MCF 10A (cell line): ENCODE measurements at regions not wholly inside any gene's neighbourhood (a gene's known extent, or its start where the extent isn't known, plus 50 kb on each side); places are given as distances from the start of the nearest gene placed in this dataset.

Experiments
- BruUV-seq: library from RNA; stranded (reverse); fragments of 400-500 nt; replicated peaks from 2 replicates; lab custom pipeline; 2021; lab: Mats Ljungman, UMichigan
- CTCF ChIA-PET: fragments of 300-600 bp; sonication (Branson Sonifier 250); formaldehyde crosslinking; extraction: SDS; loops from one replicate; lab custom pipeline; 2021; ENCODE audit warnings: antibody characterized with exemption, inconsistent platforms; lab: Yijun Ruan, JAX
- POLR2A ChIA-PET: fragments of 300-600, 350-650 bp; sonication (Branson Sonifier 250); formaldehyde crosslinking; extraction: SDS; loops from one replicate; lab custom pipeline; 2020; ENCODE audit warnings: antibody characterized with exemption, inconsistent platforms; lab: Yijun Ruan, JAX
- DNase-seq: peaks from one replicate; pipeline ENCODE4 v3.0.0-alpha.2; 2018; ENCODE audit not compliant: unreplicated experiment
- H3K27ac Mint-ChIP-seq: one replicate; pipeline ENCODE4 v1.8.0; 2022; ENCODE audit warnings: mild to moderate bottlenecking, low read depth, mixed read lengths; ENCODE audit not compliant: unreplicated experiment
- H3K27me3 Mint-ChIP-seq: one replicate; pipeline ENCODE4 v1.8.0; 2022; ENCODE audit warnings: mixed read lengths; ENCODE audit not compliant: insufficient read depth, unreplicated experiment
- H3K36me3 Mint-ChIP-seq: one replicate; pipeline ENCODE4 v1.8.0; 2022; ENCODE audit warnings: mild to moderate bottlenecking, moderate library complexity, mixed read lengths; ENCODE audit not compliant: insufficient read depth, unreplicated experiment
- H3K4me1 Mint-ChIP-seq: one replicate; pipeline ENCODE4 v1.8.0; 2022; ENCODE audit warnings: mixed read lengths; ENCODE audit not compliant: insufficient read depth, unreplicated experiment
- H3K4me3 Mint-ChIP-seq: one replicate; pipeline ENCODE4 v1.8.0; 2022; ENCODE audit warnings: mild to moderate bottlenecking, moderate library complexity, mixed read lengths; ENCODE audit not compliant: unreplicated experiment
- H3K9me3 Mint-ChIP-seq: one replicate; pipeline ENCODE4 v1.8.0; 2022; ENCODE audit warnings: mixed read lengths; ENCODE audit not compliant: unreplicated experiment
- intact Hi-C: fragments of 100-400 bp; cut with micrococcal nuclease; formaldehyde crosslinking; loops from 2 replicates; pipeline ENCODE4 v1.14.1; 2022
- TF ChIP-seq, protein P1 (sequence below): fragments of 200-600 bp; IDR thresholded peaks from one replicate; pipeline ENCODE4 v1.8.0; 2022; ENCODE audit warnings: antibody characterized with exemption, mild to moderate bottlenecking; ENCODE audit not compliant: unreplicated experiment

DNA sequence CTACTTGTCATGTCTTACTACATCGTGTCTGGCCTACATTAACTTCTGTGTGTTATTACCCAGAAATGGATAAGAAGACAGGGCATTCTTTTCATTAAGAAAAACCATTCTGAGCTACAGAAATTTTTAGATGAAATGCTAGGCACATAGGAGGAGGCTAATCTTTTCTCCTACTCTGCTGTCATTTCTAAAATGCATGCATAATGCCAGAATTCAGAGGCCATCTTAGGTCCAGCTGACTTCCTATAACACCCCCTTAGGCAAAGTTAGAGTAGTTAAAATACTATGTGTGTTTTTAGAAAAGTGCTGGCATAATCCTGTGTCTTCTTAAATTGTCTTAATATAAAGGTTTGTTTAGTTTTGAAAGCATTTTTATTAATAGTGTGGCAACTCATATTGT, 352.6 kb downstream of the CSNK1G3 start:
- no TSS peak for BruUV-seq
- Mint-ChIP-seq H3K36me3 (no peaks in the 10 kb centered on the region), H3K9me3 (no peaks in the 10 kb centered on the region), H3K4me3 (no peak overlapping the region), H3K27me3 (no peaks in the 10 kb centered on the region), H3K27ac (no peak overlapping the region), H3K4me1 (no peaks in the 10 kb centered on the region)
- POLR2A ChIA-PET = interaction anchor here (0.5 kb wide), 1 partner anchor 60 kb away, joined by 3 read pairs; no protein-coding TSS in a partner anchor
- DNase-seq = no peak
- CTCF ChIA-PET = interaction anchor here (0.6 kb wide), 1 partner anchor 945 kb away, joined by 3 read pairs; no protein-coding TSS in a partner anchor
- intact Hi-C loops = no loop called here
- TF ChIP-seq, protein P1, sequence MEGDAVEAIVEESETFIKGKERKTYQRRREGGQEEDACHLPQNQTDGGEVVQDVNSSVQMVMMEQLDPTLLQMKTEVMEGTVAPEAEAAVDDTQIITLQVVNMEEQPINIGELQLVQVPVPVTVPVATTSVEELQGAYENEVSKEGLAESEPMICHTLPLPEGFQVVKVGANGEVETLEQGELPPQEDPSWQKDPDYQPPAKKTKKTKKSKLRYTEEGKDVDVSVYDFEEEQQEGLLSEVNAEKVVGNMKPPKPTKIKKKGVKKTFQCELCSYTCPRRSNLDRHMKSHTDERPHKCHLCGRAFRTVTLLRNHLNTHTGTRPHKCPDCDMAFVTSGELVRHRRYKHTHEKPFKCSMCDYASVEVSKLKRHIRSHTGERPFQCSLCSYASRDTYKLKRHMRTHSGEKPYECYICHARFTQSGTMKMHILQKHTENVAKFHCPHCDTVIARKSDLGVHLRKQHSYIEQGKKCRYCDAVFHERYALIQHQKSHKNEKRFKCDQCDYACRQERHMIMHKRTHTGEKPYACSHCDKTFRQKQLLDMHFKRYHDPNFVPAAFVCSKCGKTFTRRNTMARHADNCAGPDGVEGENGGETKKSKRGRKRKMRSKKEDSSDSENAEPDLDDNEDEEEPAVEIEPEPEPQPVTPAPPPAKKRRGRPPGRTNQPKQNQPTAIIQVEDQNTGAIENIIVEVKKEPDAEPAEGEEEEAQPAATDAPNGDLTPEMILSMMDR = no peak

DNA sequence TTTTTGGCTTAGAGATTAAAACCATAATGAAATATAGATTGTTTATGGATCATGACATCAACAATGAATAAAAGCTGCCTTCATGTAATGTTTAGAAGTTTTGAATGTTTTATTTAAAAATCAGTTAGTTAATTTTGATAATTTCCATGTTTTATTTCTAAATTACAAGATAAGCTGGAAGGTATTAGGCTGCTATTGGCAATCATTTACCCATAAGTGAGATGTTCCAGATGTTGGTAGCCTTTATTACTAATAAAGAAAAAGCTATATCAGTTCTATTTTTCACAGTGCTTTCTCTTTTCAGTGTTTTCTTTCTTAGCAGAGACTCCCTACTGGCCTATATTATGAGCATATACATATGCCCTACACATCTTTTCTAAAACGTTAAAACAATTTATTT, 347.0 kb downstream of the CSNK1G3 start:
- H3K9me3 Mint-ChIP-seq = no peaks in the 10 kb centered on the region
- H3K4me1 Mint-ChIP-seq = no peaks in the 10 kb centered on the region
- ChIA-PET POLR2A (interaction anchor here (0.7 kb wide), 1 partner anchor 23 kb away, joined by 3 read pairs; no protein-coding TSS in a partner anchor), CTCF (no interaction called here)
- no peak overlapping the region for H3K4me3 Mint-ChIP-seq
- H3K27ac Mint-ChIP-seq = no peak overlapping the region
- no TSS peak for BruUV-seq
- H3K27me3 Mint-ChIP-seq = no peaks in the 10 kb centered on the region
- TF ChIP-seq, protein P1 = no peak
- no peak for DNase-seq
- intact Hi-C loops = no loop called here
- no peaks in the 10 kb centered on the region for H3K36me3 Mint-ChIP-seq

DNA sequence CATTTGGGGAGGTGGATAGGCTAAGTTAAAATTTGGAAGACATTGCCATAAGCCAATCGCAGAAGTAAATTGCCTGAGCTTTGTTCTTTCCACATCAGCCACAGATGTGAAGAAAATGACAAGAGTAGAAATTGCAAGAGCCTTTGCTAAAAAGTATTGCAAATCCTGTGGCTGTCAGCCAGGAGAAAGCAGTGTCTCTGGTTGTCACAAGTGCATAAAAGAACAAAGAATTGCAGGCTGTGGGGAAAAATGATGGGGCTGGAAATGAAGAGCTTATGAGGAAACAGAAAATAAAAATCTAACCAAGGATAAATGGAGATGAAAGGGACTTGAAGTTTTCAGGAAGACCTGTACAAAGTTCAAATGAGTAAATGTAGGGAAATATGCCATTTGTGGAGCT, 344.8 kb downstream of the CSNK1G3 start:
- DNase-seq = peak; percentile 20
- H3K27ac Mint-ChIP-seq = no peak overlapping the region
- TF ChIP-seq, protein P1 = no peak
- CTCF ChIA-PET = interaction anchor here (0.6 kb wide), 1 partner anchor 25 kb away, joined by 3 read pairs; no protein-coding TSS in a partner anchor
- no TSS peak for BruUV-seq
- no peaks in the 10 kb centered on the region for H3K4me1 Mint-ChIP-seq
- H3K36me3 Mint-ChIP-seq = no peaks in the 10 kb centered on the region
- H3K9me3 Mint-ChIP-seq = no peaks in the 10 kb centered on the region
- intact Hi-C loops = no loop called here
- no peak overlapping the region for H3K4me3 Mint-ChIP-seq
- POLR2A ChIA-PET = interaction anchor here (0.7 to 1.7 kb wide), 2 partner anchors 15 to 1617 kb away, joined by 4 to 6 read pairs; no protein-coding TSS in a partner anchor
- no peaks in the 10 kb centered on the region for H3K27me3 Mint-ChIP-seq

DNA sequence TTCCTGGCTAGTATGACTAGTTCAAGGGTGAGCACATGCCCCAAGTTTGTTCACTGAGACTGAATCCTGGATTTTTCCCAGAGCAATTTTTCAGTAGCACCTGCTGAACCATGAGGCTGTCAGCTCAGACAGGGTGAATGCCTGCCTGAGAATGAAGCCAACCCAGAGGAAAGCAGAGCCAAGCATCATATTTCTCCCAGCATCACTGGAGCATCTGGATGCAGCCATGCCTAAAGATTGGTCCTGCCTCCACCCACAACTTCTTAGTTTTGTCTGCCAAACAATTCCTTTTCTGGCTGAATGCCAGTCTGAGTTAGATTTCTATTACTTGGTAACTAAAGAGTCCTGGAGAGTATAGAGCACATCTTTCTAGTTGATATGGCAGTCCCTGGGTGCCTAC, 343.6 kb downstream of the CSNK1G3 start:
- intact Hi-C loops = no loop called here
- ChIA-PET POLR2A (no interaction called here), CTCF (no interaction called here)
- no peak for DNase-seq
- no peaks in the 10 kb centered on the region for H3K9me3 Mint-ChIP-seq
- H3K27ac Mint-ChIP-seq = no peak overlapping the region
- H3K4me1 Mint-ChIP-seq = no peaks in the 10 kb centered on the region
- BruUV-seq = no TSS peak
- no peaks in the 10 kb centered on the region for H3K27me3 Mint-ChIP-seq
- TF ChIP-seq, protein P1 = no peak
- H3K36me3 Mint-ChIP-seq = no peaks in the 10 kb centered on the region
- H3K4me3 Mint-ChIP-seq = no peak overlapping the region
